ENCODE measurements at regions not wholly inside any gene's neighbourhood (a gene's known extent, or its start where the extent isn't known, plus 50 kb on each side); places are given as distances from the start of the nearest gene placed in this dataset.
"Not testable (repeated sequence)": the region's sequence is repeated elsewhere in the genome, so short reads cannot be mapped to it uniquely, and the experiment has no call there.

- not testable (repeated sequence) for TF ChIP-seq POLR2AphosphoS5, EP300, POLR2A (IDR thresholded peaks at IDR 0.05)
- TF ChIP-seq, protein P1, sequence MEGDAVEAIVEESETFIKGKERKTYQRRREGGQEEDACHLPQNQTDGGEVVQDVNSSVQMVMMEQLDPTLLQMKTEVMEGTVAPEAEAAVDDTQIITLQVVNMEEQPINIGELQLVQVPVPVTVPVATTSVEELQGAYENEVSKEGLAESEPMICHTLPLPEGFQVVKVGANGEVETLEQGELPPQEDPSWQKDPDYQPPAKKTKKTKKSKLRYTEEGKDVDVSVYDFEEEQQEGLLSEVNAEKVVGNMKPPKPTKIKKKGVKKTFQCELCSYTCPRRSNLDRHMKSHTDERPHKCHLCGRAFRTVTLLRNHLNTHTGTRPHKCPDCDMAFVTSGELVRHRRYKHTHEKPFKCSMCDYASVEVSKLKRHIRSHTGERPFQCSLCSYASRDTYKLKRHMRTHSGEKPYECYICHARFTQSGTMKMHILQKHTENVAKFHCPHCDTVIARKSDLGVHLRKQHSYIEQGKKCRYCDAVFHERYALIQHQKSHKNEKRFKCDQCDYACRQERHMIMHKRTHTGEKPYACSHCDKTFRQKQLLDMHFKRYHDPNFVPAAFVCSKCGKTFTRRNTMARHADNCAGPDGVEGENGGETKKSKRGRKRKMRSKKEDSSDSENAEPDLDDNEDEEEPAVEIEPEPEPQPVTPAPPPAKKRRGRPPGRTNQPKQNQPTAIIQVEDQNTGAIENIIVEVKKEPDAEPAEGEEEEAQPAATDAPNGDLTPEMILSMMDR (IDR thresholded peaks at IDR 0.05): not testable (repeated sequence)
Measured at GRCh38 chr1:238601604-238602003, 710.9 kb upstream of the ZP4 start.
